A673 (cell line): ENCODE measurements at regions not wholly inside any gene's neighbourhood (a gene's known extent, or its start where the extent isn't known, plus 50 kb on each side); places are given as distances from the start of the nearest gene placed in this dataset.

Source experiments
- BruUV-seq: library from RNA; stranded (reverse); fragments of 400-500 nt; replicated peaks from 2 replicates; lab custom pipeline; 2021; lab: Mats Ljungman, UMichigan
- CTCF ChIA-PET: fragments of 300-600 bp; sonication (Branson Sonifier 250); formaldehyde crosslinking; loops from one replicate; lab custom pipeline; 2022; ENCODE audit warnings: antibody characterized with exemption; lab: Charles Lee
- POLR2A ChIA-PET: fragments of 300-600 bp; sonication (Branson Sonifier 250); formaldehyde crosslinking; loops from one replicate; lab custom pipeline; 2022; ENCODE audit warnings: antibody characterized with exemption; ENCODE audit not compliant: low non-redundant PET; lab: Charles Lee
- DNase-seq: peaks from one replicate; pipeline ENCODE4 v3.0.0-alpha.2; 2015; ENCODE audit warnings: low spot score
- H3K27ac ChIP-seq: fragments of 200-600 bp; sonication (generic); 2 replicates; pipeline ENCODE4 v1.5.1; 2016; ENCODE audit warnings: mixed run types, low read depth, mild to moderate bottlenecking, mixed read lengths, antibody characterized with exemption, low read length; ENCODE audit not compliant: poor library complexity, severe bottlenecking
- H3K27me3 ChIP-seq: fragments of 200-600 bp; sonication (generic); replicated peaks from 2 replicates; pipeline ENCODE4 v1.6.1; 2017; ENCODE audit warnings: mixed run types, low read depth, mild to moderate bottlenecking, mixed read lengths, antibody characterized with exemption, low read length; ENCODE audit not compliant: insufficient read depth, poor library complexity
- H3K36me3 ChIP-seq: fragments of 200-600 bp; sonication (generic); 2 replicates; pipeline ENCODE4 v1.6.1; 2016; ENCODE audit warnings: mixed run types, mild to moderate bottlenecking, mixed read lengths, antibody characterized with exemption, low read length; ENCODE audit not compliant: insufficient read depth, poor library complexity, severe bottlenecking
- H3K4me1 ChIP-seq: fragments of 200-600 bp; sonication (generic); 2 replicates; pipeline ENCODE4 v1.6.1; 2017; ENCODE audit warnings: mixed run types, mild to moderate bottlenecking, mixed read lengths, antibody characterized with exemption, low read length; ENCODE audit not compliant: insufficient read depth, poor library complexity, severe bottlenecking
- H3K4me3 ChIP-seq: fragments of 200-600 bp; sonication (generic); 2 replicates; pipeline ENCODE4 v1.5.1; 2016; ENCODE audit warnings: low read depth, mixed run types, mild to moderate bottlenecking, mixed read lengths, low read length; ENCODE audit not compliant: poor library complexity, severe bottlenecking
- H3K9me3 ChIP-seq: fragments of 200-600 bp; sonication (generic); 2 replicates; pipeline ENCODE4 v1.6.1; 2016; ENCODE audit warnings: mixed run types, low read depth, mild to moderate bottlenecking, mixed read lengths, antibody characterized with exemption, low read length; ENCODE audit not compliant: poor library complexity, severe bottlenecking
- CTCF ChIP-seq: fragments of 300-800, 200-600 bp; sonication (generic); conservative IDR thresholded peaks from 2 replicates; pipeline ENCODE4 v1.5.1; 2017; ENCODE audit warnings: low read depth, mild to moderate bottlenecking, antibody characterized with exemption, low read length, moderate library complexity, mixed read lengths
- EZH2 ChIP-seq: fragments of 200-600 bp; sonication (generic); IDR thresholded peaks from 2 replicates; pipeline ENCODE4 v1.6.1; 2017; ENCODE audit warnings: borderline replicate concordance, low read depth, mild to moderate bottlenecking, mixed read lengths, antibody characterized with exemption, low read length; ENCODE audit not compliant: poor library complexity, severe bottlenecking
- intact Hi-C: fragments of 100-400 bp; cut with micrococcal nuclease; formaldehyde crosslinking; loops from one replicate; pipeline ENCODE4 v1.10.0; 2022; ENCODE audit not compliant: unreplicated experiment

- no peaks in the 10 kb centered on the region for H3K4me1 ChIP-seq
- H3K27me3 ChIP-seq, result no peaks in the 10 kb centered on the region
- intact Hi-C loops, result no loop called here
- H3K36me3 ChIP-seq, result no peaks in the 10 kb centered on the region
- DNase-seq, result peak; percentile 46
- peaks cover 10% of the 10 kb centered on the region for H3K9me3 ChIP-seq
- no peak for TF ChIP-seq CTCF
- no peak for TF ChIP-seq EZH2
- H3K4me3 ChIP-seq, result no peak overlapping the region
- ChIA-PET CTCF (interaction anchor here (0.6 kb wide), 1 partner anchor 8 kb away, joined by 3 read pairs; no protein-coding TSS in a partner anchor), POLR2A (interaction anchor here (0.6 kb wide), 1 partner anchor 339 kb away, joined by 3 read pairs; no protein-coding TSS in a partner anchor)
- no peak overlapping the region for H3K27ac ChIP-seq
- no TSS peak for BruUV-seq
These were observed 330.0 kb upstream of the DEPDC1 start for GRCh38 chr1:68826836-68827235.

- no peak for DNase-seq
- no peak for TF ChIP-seq EZH2
- TF ChIP-seq CTCF, result no peak
- CTCF ChIA-PET, result no interaction called here
- Histone ChIP-seq H3K4me1 (no peaks in the 10 kb centered on the region), H3K4me3 (no peak overlapping the region), H3K27me3 (no peaks in the 10 kb centered on the region), H3K36me3 (no peaks in the 10 kb centered on the region), H3K27ac (no peak overlapping the region), H3K9me3 (peaks cover 10% of the 10 kb centered on the region)
- intact Hi-C loops, result no loop called here
- POLR2A ChIA-PET, result interaction anchor here (0.5 to 0.6 kb wide), 2 partner anchors 47 to 339 kb away, joined by 3 read pairs; no protein-coding TSS in a partner anchor
- BruUV-seq, result no TSS peak
These were observed 330.4 kb upstream of the DEPDC1 start for GRCh38 chr1:68827261-68827660.

GRCh38 chr1:68828013-68828412, 331.1 kb upstream of the DEPDC1 start:
- BruUV-seq, result no TSS peak
- peaks cover 4% of the 10 kb centered on the region for H3K27me3 ChIP-seq
- ChIA-PET POLR2A (interaction anchor here (0.5 kb wide), 1 partner anchor 48 kb away, joined by 3 read pairs; no protein-coding TSS in a partner anchor), CTCF (no interaction called here)
- no peak overlapping the region for H3K27ac ChIP-seq
- intact Hi-C loops, result no loop called here
- no peaks in the 10 kb centered on the region for H3K36me3 ChIP-seq
- no peaks in the 10 kb centered on the region for H3K4me1 ChIP-seq
- no peak overlapping the region for H3K4me3 ChIP-seq
- peaks cover 10% of the 10 kb centered on the region for H3K9me3 ChIP-seq
- DNase-seq, result no peak
- no peak for TF ChIP-seq EZH2
- TF ChIP-seq CTCF, result no peak
